Stimulated activated CD4-positive, alpha-beta T cell treated with anti-CD3 and anti-CD28 coated beads, Interleukin-4, amount 100 ng/mL, for 1 hour (primary cell): ENCODE measurements at regions not wholly inside any gene's neighbourhood (a gene's known extent, or its start where the extent isn't known, plus 50 kb on each side); places are given as distances from the start of the nearest gene placed in this dataset.

Source experiments
- DNase-seq: peaks from one replicate; pipeline ENCODE4 v3.0.0-alpha.2; 2020

DNA sequence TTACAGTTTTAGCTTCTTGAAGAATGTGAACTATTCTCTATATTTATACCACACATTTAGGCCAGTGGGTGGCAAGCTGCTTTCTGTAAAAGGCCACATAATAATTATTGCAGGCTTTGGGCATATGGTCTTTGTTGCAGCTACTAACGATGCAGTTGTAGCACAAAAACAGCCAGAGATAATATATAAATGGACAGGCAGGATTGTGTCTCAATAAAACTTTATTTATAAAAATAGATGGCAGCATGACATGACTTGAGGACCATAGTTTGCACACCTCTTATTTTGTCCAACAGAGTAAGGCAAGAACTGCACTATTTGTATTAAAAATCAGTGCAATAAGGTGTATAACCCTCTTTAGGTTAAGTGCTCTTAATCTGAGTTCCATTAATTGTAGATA, 415.0 kb downstream of the ANXA1 start:
- no peak for DNase-seq

GRCh38 chr9:73573235-73573634, 421.6 kb downstream of the ANXA1 start:
- DNase-seq, result no peak

DNA sequence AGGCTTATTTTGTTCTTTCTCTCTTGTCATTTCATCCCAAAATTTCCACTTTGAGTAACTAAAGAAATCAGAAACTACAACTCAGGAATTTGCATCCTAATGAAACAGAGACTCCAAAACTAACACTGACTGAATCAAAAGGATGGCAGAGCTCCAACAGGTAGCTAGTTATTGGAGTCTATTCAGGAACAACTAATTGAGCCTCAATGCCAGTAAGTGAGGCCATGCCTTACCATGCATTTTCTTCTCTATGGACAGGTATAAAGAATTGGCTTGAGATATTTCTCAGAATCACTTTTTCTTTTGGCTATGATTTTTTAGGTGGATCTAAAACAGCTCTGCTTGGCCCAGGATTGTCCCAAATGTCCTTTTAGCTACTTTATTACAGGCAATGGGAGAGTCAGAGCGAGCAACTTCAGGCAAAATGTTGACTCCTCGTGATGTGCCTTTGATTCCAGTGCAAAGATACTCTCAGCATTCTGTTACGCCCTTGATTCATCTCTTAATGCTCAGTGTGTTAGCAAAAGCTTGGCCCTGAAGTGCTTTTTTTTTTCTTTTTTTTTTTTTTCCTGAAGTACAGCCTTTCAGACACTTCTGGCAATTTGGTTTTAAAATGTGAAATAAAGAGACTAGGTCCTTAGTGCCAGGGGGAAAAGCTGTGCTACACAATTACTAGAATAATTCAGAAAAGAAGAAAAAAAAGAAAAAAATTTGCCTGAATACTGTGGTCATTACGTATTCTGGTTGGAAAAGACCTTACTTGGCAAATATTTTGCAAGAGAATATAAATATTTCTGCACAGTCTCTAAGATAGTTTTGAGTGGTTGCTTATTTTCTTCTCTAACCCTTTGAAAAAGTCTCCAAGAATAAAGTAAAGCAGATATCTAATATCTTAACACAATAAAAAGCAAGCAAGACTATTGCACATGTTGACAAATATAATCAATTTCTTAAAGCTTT, 423.7 kb downstream of the ANXA1 start:
- no peak for DNase-seq

- no peak for DNase-seq
These were observed 426.2 kb downstream of the ANXA1 start for GRCh38 chr9:73577848-73578247.

DNA sequence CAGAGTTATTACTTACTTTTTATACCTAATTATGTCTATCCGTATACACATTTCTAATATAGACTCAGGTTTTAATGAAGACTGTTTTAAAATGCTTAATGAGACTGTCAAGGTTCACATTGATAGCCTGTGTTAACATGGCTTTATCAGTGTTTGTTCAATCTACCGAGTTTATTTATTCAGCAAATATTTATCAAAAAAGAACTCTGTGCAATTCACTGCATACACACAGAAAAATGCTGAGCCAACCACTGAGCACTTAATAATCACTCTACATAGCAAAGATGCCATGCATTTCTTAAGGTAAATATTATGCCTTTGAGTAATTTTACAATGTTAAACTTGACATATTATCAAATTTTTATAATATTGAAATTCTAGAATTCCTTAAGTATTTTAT, 428.2 kb downstream of the ANXA1 start:
- DNase-seq, result no peak

DNA sequence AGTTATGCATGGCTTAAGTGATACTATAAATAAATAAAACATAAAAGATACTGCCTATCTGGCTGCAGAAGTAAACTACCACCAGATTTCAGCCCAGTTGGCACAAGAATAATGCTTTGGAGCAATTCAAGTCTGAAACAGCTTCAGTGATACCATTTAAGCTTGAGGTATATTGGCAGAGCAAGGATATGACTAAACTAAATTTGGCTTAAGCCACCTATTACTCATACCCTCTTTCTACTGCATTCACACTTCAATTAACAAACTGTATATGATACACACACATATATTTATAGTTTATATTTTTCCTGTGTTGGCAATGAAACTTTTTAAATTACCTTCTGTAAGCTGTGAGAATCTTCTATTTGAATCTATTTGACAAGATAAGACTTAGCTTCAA, 431.9 kb downstream of the ANXA1 start:
- no peak for DNase-seq

GRCh38 chr9:73595036-73595545, 443.4 kb downstream of the ANXA1 start:
- DNase-seq, result no peak

DNA sequence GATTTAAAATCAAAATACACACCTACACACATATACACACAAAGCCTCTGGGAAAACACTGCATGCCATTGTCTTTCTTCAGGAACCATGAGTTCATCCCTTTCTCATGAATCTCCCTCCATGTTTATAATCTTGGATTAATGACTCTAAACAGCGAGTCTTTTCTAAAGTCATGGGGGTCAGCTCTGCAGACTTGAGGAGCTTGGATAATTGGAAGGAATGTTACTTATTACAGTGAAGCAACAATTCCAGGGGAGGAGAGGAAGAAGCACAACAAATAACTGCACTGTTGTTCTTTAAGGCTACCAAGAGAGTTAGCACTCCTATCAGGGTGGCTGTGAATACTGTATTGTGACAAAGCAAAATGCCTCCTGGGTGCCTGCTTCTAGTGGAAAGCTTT, 444.7 kb downstream of the ANXA1 start:
- DNase-seq, result no peak

DNA sequence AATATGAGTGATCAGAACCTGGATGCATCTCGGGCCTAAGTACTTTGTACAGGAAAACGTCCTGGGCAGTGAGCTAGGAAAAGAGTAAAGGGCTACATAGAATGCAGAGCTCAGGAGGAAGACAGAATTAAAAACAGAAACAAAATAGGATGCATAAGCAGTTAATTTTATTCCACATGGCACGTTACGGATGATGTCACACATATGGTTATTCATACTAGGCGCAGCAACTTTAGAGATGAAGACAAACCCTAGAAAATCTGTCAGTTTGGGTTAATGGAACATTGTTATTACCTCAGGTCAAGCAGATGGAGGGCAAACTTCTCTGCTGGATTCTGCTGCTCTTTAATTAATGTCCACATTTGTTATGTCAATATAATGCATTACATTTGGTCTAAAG, 445.4 kb downstream of the ANXA1 start:
- DNase-seq, result no peak

DNA sequence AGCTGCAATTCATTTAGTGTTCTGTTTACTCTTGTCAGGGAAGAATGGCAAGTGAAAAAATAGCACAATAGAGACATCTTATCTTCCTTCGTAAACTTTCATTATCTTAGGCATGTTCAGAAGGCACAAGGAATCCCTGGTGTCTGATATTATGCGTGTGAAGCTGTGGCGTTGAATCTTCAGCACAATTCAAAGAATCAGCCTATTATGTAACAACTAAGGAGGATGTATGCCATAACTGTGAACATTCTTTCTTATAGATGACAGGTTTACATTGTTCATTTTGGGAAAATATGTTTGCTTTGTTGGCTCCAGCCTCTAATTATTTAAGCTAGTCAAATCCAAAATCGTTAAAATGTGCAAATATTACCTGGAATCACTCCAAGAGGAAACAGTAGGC, 446.1 kb downstream of the ANXA1 start:
- no peak for DNase-seq

DNA sequence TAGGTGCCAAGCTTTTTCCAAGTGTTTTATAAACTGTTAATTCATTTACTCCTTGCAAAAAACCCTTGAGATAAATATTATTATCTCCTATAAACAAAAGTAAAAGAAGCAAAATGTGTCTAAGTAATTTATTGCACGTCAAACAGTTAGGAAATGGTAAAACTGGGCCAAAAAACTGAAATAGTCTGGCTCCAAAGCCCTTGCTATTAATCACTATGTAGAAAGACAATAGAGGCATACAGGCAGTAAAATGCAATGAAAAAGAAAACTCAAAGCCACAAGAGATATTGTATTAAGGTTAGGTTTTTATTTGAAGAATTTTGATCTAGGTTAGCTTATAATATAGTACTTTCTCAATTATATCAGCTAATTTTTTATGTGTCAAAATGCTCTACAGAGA, 457.7 kb downstream of the ANXA1 start:
- DNase-seq, result no peak

- no peak for DNase-seq
These were observed 459.4 kb downstream of the ANXA1 start for GRCh38 chr9:73611032-73611431.

DNA sequence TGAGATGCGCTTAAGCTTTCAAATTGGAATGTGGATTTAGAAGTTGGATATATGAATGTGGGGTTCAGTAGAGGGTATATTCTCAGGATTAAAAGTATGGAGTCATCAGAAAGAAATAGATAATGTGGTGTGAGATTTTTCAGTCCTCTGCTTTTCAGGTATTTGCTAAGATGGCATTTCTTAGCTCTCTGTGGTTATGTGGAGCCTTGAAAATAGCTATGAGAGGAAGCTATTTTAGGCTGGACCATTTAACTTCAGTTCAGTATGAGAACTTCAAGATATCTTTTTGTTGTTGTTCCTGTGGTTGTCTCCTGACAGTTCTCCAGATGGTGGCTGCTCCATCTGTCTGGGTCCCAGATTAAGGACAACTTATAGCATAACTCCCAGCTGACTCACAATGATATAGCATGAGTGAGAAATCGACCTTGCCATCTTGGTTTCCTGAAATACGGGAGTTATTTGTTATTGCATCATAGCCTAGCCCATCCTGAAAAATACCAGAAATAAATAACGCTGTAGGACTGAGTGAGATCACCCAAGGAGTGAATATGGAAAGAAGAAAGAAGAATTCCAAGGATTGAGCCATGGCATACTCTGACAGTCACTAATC, 461.5 kb downstream of the ANXA1 start:
- no peak for DNase-seq

- no peak for DNase-seq
These were observed 463.9 kb downstream of the ANXA1 start for GRCh38 chr9:73615557-73615956.

- DNase-seq, result no peak
These were observed 465.9 kb downstream of the ANXA1 start for GRCh38 chr9:73617586-73617985.

GRCh38 chr9:73640971-73641370, 489.3 kb downstream of the ANXA1 start:
- no peak for DNase-seq

GRCh38 chr9:73643379-73644013, 491.8 kb downstream of the ANXA1 start:
- DNase-seq, result no peak

- DNase-seq, result no peak
These were observed 495.9 kb downstream of the ANXA1 start for GRCh38 chr9:73647560-73647959.

GRCh38 chr9:73649552-73649951, 497.9 kb downstream of the ANXA1 start:
- DNase-seq, result no peak

DNA sequence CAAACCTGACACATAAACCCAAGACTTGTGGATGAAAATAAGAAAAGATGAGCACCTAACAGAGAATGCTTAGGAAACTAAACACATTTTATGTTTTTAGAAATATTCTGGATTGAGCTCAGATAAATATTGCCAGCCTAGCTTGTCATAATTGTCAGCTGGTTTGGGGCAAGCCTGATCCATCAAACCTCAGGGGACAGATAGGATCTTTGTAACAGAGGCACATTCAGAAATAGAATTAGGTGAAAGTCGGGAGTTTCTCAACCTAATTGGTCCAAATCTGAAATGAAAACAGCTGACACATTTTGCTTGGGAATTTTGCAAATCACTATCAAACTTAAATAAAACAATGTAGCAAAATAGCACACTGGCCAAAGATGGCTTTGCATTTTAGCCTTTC, 503.7 kb downstream of the ANXA1 start:
- DNase-seq, result no peak

DNA sequence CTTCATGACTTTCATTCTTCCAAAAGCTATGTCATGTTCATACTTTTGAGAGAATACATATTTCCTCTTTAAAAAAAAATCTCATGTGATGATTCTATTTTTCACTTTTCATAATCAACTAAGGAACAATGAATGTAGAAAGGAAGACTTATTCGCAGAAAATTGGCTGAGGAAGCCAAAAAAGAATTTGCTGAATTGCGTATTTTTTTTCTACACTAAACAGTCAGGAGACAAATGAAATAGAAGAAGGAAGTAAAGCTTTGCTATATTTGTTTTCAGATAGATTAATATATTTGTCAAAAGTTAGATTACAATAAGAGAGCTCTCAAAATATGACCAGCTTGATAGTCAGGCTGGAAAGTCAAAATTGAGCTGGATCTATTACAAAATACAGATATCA, 504.2 kb downstream of the ANXA1 start:
- no peak for DNase-seq

GRCh38 chr9:73665253-73665652, 513.6 kb downstream of the ANXA1 start:
- no peak for DNase-seq

DNA sequence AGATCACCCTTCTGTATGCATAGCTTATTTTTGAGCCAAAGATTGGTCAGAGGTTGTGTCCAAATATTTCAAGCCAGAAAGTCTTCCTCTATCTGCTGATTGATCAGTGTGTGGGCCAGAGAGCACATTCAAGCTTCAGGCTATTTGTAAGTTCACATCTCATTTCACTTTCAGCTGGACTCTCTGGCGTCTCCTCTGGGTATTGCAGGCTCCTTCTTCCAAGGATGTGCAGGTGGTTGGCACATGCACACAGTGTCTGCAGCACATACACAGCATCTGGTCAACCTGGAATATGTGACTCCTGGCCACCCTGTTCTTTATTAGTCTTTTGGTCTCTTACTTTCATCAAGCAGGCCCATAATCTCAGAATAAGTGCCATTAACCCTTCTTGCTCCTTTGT, 516.1 kb downstream of the ANXA1 start:
- DNase-seq, result no peak

GRCh38 chr9:73680831-73681230, 529.2 kb downstream of the ANXA1 start:
- no peak for DNase-seq
